Posterior cingulate gyrus (tissue), 11 donors: ENCODE measurements at regions not wholly inside any gene's neighbourhood (a gene's known extent, or its start where the extent isn't known, plus 50 kb on each side); places are given as distances from the start of the nearest gene placed in this dataset.

Experiments used
- DNase-seq, 10 donors: peaks; one replicate each; pipeline versions ENCODE4 v3.0.0 to v3.0.0-alpha.2; 2020 to 2021; ENCODE audit warnings: mixed read lengths in 3 of 10
- intact Hi-C: fragments of 100-400 bp; cut with DNase I; formaldehyde crosslinking; loops from one replicate; pipeline ENCODE4 v1.15.1; 2023

DNA sequence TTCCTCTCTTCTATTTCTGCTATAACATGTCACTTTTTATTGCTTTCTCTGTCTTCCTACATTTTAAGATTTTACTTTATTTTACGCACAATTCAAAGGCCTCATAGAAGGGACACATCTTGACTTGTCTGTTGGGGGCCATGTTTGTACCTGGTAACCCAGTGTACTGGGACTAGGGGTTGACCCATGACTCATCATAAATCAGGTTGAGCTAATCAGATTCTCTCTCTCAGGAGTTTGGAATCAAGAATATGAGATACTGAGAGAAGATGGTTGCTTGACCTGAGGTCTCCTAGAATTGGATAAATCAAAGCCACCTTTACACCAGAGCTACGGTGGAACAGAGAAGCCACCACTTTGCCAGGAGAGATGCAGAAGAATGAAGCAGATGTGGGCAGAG lies 153.0 kb downstream of the UXS1 start:
- intact Hi-C loops = no loop called here
- no peak for DNase-seq

DNA sequence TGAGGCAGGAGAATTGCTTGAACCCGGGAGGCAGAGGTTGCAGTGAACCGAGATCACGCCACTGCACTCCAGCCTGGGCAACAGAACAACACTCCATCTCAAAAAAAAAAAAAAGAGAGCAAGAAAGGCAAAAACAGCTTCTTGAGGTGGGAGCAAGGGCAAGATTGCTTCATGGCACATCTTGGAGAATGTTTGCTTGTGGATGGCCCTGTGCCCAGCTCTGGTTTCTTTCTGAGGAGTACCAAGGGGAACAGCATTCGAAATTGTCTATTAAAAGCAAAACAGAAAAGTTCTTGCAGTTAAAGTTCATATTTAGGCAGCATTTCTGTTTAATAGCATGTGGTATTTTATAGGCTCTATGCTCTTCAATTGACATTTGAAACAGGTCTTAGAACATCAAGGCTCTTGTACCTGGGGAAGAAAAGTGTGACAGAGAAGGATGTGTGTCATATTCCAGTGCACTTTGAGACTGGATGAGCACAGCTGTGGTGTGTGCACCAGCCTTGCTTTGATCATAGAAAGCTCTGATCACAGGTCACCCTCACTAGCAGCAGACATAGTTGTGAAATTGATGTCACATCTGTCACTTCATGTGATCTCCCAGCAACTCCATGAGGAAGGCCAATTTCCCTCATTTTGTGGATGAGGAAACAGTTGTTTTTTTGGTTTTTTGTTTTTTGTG lies 154.3 kb downstream of the UXS1 start:
- intact Hi-C loops = no loop called here
- no peak for DNase-seq

DNA sequence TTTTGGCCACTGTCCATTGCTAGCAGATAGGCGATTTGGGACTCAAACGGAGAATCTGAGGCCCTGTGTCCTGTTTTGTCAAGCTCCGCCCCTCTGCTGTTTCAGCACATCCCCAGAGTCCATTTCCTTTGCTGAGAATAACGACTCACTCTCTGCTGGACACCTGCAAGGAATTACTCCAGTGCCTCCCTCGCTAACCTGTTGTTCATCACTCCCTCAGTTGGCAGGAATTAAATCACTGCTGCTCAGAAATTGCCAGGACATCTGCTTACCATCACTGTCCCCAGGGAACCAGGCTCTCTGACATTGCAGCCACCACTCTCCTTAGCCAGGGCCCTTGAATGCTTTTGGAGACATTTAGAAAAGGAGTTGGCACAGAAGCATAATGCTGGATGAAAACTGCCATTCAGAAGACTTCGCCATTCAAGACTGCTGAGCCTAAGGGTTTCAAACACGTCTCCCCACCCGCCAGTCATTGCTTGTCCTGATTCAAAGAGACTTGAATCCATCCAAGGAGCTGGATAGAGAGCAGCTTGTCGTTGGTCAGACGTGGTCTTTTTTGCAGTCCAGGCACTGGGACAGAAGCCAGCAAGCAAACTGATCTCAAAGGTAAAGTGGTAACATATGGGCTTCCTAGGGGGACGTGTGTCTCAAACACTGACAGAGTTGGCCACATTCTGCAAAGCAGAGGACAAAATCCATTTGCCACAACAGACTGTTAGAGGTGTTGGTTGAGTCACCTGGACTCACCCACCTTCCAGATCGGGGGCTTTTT lies 155.3 kb downstream of the UXS1 start:
- intact Hi-C loops = no loop called here
- DNase-seq = no peak

DNA sequence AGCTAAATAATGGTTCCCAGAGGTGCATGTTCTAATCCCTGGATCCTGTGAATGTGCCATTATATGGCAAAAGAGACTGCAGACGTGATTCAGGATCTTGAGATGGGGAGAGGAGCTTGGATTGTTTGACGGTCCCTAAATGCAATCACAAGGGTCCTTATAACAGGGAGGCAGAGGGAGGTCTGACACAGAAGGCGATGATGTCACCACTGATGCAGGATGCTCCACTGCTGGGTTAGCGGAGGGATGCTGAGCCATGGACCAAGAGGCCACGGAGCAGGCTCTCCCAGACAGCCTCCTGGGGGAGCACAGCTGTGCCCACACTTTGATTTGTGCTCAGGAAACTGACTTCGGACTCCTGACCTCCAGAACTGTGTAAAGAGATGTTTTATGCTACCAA lies 156.2 kb downstream of the UXS1 start:
- DNase-seq = no peak
- intact Hi-C loops = no loop called here

DNA sequence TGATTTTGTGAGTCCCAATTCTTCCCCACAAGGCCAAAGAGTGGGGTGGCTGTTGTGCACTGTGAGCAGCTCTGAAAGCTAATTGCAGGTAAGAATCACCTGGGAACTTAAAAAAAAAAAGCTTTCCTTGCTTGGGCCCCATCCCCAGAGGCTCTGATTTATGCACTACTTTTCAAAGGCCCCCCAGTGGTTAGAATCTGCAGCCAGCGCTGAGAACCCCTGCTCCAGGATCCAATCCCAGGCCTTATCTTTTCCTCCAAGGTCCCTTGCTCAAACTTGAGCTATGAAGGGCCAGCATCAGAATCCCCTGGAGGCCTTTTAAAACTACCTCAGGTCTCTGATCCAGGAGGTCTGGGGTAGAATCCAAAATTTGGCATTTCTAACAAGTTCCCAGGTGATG lies 156.8 kb downstream of the UXS1 start:
- intact Hi-C loops = no loop called here
- no peak for DNase-seq

DNA sequence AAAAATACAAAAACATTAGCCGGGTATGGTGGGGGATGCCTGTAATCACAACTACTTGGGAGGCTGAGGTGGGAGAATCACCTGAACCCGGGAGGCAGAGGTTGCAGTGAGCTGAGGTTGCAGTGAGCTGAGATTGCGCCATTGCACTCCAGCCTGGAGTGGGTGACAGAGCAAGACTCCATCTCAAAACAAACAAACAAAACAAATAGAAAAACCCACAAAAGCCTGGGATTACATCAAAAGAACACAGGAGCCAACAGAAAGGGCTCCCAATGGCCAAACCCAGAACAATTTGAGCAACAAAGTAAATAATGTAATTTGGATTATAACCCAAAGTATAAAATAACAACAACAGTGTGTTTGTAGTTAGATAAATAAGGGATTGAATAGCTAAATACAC lies 159.8 kb downstream of the UXS1 start:
- intact Hi-C loops = no loop called here
- no peak for DNase-seq

DNA sequence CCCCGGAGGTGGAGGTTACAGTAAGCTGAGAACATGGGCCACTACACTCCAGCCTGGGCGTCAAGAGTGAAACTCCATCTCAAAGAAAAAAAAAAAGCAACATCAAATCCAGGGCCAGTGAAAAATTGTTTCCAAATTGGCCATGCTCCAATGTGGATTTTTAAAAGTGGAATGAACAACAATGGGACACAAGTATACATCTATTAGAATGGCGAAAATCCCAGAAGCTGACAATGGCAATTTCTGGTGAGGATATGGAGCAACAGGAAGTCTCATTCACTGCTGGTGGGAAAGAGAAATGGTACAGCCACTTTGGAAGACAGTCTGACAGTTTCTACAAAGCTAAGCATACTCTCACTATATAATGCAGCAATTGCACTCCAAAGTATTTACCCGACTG lies 161.4 kb downstream of the UXS1 start:
- intact Hi-C loops = no loop called here
- no peak for DNase-seq

DNA sequence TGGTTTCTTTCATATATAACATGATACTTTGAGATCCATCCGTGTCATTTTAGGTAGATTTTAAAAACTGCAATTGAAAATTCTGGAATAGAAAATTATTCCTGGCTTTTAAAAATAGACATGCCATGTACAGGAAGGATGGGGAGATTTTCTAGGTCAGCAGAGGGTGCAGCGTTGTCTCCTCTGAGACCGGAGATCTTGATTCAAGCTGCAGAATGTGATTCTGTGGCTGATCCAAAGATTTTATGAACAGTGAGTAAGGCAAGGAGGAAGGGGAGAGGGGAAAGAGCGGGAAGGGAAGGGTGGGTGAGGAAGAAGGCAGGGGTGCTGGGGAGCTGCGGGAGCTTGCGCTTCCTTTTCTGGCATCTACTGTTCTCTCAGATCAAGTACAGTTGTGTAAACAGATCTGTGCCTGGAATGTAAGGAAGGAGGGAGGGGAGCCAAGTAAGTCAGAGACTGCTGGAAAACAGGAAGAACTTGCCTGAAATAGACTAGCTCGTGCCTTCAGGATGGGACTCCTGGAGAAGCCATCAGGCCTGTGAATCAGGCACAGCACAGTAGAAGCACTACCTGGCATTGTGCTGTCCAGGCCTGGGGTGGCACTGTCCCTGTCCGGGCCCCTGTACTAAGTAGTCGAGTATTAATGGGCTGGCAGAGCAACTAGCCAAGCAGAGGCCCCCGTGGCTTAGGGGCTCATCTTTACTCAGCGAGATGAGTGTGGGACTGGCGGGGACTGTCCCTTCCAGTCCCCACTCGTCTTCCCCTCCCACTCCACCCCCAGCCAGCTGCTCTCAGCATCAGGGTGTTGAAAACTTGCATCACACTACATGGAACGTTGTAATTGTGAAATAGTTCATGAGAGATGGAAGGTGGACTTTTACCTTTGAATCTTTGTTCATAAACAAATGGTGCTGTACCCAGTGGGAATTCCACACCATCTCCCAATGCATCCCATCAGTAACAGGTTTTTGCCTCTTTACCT lies 163.5 kb downstream of the UXS1 start:
- intact Hi-C loops = no loop called here

DNA sequence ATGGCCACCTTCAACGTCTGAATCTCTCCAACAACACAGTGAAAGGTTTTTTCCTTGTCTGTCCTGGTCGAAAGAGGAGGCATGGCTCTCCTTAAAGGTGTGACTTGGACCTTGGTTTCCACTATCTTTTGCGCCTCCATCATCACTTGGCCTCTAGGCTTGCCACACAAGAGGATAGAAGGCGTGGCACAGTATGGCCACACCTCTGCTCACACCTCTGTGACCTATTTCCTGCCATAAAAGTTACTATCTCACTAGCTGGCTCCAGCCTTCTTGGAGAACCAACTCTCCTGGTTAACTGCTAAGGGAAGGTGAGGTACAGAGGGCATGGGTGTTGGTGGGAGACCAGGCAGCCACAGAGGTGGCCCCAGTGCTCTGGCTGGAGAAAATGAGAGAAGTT lies 165.9 kb downstream of the UXS1 start:
- intact Hi-C loops = no loop called here
- no peak for DNase-seq

More for the DNA sequence above, 163.5 kb downstream of the UXS1 start:
- DNase-seq = peak in 8 of 10 donors; percentile 21 to 90 (median 60)

DNA sequence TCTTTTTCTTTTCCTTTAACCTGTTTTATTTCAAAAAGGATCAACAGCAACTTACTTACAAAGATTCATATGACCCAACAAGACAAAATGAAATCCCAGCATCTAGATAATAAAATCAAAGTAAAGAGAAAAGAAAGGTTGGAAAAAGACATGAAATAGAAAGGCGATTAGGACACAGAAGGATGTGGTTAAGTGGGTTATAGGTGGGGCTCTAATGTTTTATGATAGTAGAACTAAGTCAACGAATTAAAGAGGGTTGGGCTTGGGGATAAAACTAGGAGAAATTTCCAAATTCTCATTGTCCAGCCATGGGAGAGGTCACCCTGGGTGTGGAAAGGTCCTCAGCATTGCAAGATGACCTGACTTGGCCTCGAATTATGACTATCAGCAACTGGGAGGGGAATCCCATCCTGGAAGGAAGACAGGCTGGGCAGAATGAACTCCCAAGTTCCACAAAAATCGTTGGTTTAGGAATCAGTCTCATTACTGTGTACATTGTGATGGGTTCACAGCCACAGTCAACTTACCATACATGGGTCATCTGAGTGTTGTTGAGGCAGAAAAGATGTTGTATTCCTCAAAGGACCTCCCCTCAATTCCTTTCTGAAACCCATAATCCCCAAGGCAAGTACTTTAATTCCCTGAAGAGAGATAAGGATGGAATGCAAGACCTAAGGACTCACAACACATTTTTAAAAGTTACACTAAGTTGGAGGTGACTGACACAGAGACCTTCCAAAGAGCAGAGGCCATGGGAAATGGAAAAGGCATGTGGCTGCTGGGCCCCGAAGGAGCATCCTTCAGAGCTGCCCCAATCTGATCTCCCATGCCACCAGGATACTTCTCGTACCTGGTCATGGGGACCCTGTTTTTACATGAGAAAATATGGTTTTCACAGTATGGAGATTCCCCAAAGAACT lies 167.6 kb downstream of the UXS1 start:
- no peak for DNase-seq
- intact Hi-C loops = no loop called here

DNA sequence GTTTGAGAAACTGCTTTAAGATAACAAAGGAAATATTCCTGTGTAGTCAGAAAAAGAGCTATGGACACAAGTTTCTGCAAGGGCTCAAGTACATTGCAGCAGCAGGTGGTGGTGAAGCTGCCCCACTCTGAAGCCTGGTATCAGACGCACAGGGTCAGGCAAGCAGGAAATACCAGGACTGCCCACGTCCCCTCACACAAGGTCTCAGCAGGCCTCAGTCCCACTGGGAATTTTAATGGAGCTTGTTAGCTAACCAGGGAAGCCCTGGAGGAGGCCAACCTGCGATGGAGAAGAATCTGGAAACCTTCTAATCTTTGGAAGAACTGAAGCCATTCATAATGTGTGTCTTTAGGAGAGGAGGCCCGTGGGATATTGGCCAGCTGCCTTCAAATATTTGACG lies 168.3 kb downstream of the UXS1 start:
- intact Hi-C loops = no loop called here
- DNase-seq = no peak

DNA sequence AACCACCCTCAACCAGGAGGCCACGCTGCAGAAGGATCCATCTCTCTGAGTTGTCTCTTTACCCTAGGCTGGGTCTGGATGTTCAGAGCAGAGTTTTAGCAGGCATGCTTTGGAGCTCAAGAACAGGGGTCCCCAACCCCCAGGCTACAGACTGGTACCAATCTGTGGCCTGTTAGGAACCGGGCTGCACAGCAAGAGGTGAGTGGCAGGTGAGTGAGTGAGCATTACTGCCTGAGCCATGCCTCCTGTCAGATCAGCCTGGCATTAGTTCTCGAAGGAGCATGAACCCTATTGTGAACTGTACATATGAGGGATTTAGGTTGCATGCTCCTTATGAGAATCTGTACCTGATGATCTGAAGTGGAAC lies 172.5 kb downstream of the UXS1 start:
- DNase-seq = no peak
- intact Hi-C loops = no loop called here

DNA sequence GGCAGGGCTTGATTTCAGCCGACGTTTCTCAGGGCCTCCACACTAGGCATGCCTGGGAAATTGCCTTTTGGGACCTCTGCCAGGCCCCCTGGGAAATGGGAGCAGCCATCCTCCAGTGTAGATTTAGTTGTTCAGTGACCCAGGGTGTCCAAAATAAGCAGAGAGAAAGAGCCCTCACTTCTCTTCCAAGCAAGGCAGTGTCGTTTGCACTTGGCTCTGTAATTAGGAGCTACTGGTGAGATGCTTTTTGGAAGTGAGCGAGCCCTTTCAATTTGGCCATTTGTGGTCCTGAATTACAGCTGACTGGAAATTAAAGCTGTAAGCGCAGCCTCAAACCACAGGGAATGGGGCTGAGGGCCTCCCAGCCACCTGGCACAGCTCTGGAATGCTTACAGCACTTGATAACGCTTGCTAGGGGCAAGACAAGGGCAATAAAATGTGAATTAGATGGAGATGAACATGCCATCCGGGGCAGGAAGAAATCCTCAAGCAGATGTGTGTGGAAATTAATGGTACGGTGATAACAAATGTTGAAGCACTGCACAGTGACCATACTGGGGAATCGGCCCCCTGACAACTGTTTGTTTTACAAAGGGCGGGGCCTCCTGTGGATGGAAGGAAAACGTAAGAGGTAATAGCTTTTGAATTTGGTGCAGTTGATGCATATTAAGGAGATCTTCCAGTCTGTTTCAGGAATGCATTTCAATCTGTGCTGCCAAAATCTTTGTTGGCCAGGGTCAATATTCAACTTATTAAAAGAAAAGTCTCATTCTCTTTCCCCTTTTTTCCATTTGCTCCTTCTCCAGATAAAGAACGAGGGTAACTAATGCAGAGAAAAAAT lies 173.1 kb downstream of the UXS1 start:
- peak in 1 of 10 donors; percentile 33 for DNase-seq
- intact Hi-C loops = no loop called here

DNA sequence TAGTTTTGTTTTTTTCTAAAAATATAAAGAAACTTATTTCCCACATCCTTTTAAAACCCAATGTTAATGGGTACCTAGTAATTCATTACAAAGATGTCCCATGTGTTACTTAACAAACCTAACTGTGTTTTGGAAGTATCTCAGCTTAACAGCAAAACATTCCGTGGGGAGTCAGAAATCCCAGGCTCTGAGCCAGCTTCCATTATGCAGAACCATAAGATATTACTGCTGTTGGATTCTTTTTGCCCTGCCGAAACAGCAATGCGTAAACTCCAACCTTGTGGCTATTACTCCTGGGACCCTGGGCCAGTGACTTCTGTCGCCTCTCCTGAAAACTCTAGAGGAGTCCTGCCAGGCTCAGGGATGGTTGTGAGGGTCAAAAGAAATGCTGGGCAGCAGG lies 174.1 kb downstream of the UXS1 start:
- intact Hi-C loops = no loop called here
- no peak for DNase-seq

DNA sequence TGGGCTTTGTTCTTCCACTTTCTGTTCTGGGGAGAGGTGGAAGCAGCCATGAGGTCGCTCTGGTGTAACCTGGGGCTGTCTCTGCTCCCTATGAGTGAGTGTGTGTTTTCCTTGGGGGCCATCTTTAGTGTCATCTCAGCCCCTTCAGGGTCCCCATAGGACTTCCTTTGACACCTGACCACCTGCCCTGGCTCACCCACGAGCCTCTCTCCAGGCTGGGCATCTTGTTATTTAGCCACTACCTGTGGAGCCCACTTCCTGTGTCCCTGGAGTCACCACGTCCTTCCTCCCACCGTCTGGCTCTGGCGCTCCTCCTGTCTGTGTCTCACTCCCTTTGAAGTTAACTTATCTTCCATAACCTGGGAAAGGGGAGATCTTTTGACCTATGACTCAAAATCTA lies 176.0 kb downstream of the UXS1 start:
- intact Hi-C loops = no loop called here
- DNase-seq = no peak

DNA sequence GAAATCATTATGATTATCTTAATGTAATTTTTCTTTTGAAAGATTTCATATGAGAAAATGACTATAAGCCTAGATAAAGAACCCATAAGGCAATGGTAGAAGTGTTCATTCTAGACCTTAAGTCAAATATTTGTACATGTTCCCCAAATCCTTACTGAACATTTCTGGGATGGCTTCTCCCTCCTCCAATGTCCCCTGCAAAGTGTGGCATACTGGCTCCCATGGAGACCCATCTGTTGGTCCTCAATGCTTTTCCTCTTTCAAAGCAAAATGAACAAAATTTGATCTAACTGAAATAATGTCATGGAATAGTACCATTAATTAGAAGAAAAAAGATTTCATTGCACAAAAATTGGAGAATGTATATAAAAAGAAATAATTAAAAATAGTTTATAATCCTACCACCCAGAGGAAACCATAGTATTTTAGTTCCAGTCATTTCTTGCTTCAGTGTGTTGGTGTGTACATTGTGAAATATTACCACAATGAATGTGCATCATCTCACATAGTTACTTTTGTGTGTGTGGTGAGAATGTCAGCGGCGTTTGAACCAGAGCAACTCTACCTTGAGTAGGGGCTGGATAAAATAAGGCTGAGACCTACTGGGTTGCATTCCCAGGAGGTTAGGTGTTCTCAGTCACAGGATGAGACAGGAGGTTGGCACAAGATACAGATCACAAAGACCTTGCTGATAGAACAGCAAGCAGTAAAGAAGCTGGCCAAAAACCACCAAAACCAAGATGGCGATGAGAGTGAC lies 181.3 kb downstream of the UXS1 start:
- no peak for DNase-seq
- intact Hi-C loops = no loop called here

DNA sequence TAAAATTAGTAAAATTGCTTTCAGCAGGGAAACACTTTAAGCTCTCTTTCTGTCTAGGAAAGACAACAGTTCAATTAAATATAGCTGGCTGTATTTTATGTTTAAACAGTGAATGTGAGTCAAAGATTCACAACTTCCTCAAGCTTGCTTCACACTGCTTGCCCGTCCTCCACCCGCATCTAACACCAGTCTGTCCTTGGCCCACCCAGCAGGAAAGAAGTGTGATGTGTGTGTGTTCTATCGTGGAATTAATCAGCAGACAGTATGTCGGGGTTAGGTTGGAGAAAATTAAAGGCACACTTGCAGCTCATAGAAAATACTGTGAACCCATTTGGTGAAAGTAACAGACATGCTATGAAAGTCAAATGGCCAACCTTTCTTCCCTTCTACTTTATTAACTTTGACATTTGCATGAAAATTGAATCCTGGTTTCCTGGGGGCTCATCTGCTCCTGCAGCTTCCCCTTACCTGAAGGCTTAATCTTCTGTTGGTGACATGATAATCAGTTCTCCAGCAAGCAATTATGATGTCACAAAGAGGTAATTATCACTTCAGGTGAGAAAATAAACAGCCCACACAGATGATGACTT lies 182.0 kb downstream of the UXS1 start:
- no peak for DNase-seq
- intact Hi-C loops = no loop called here

DNA sequence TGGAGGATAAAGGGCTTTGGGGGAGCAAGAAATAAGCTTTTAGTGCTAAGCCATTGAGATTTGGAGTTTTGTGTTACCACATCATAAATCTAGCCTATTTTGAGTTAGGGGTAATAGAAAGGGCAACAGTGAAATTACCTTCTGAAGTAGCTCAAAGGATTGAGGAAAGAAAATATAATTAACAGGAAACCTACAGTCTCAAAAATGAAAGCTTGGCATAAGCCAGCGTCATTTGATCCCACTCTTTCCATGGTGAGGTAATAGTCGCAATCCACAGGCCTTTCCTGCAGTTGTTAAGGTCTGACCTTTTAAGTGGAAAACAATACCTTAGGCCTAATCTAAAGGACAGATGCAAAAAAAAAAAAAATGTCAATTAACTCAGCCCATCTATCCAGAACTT lies 182.7 kb downstream of the UXS1 start:
- no peak for DNase-seq
- intact Hi-C loops = no loop called here
